Heart left ventricle (tissue), 16 donors: ENCODE measurements at regions not wholly inside any gene's neighbourhood (a gene's known extent, or its start where the extent isn't known, plus 50 kb on each side); places are given as distances from the start of the nearest gene placed in this dataset.

Source experiments
- ATAC-seq, 4 donors: fragments of 200-7000 bp; cut with Tn5 transposase; one replicate each; pipeline ENCODE4 v1.9.1; 2020 to 2022; ENCODE audit warnings: moderate library complexity in 4 of 4, mild to moderate bottlenecking in 3 of 4, moderate number of reproducible peaks in 1 of 4
- DNase-seq, 5 donors: peaks; one replicate each; pipeline ENCODE4 v3.0.0-alpha.2; 2020
- H3K27ac ChIP-seq, 12 donors: fragments of 200-600 bp; sonication (generic) in 4 of 12; one replicate each; pipeline versions ENCODE4 v1.5.0 to v1.8.0; 2016 to 2022; ENCODE audit warnings: mild to moderate bottlenecking in 2 of 12
- H3K27me3 ChIP-seq, 9 donors: fragments of 200-600 bp; sonication (generic) in 2 of 9; one replicate each; pipeline versions ENCODE4 v1.5.1 to v1.8.0; 2016 to 2022; ENCODE audit warnings: mild to moderate bottlenecking in 3 of 9
- H3K36me3 ChIP-seq, 9 donors: fragments of 200-600 bp; sonication (generic) in 2 of 9; one replicate each; pipeline versions ENCODE4 v1.5.0 to v1.8.0; 2018 to 2022; ENCODE audit warnings: mild to moderate bottlenecking in 2 of 9
- H3K4me1 ChIP-seq, 12 donors: fragments of 200-600 bp; sonication (generic) in 4 of 12; one replicate each; pipeline versions ENCODE4 v1.5.0 to v1.8.0; 2016 to 2022; ENCODE audit warnings: mild to moderate bottlenecking in 3 of 12
- H3K4me3 ChIP-seq, 12 donors: fragments of 200-600 bp; sonication (generic) in 4 of 12; one replicate each; pipeline versions ENCODE4 v1.5.0 to v1.8.0; 2017 to 2022; ENCODE audit warnings: mild to moderate bottlenecking in 9 of 12, moderate library complexity in 4 of 12
- H3K9me3 ChIP-seq, 12 donors: fragments of 200-600 bp; sonication (generic) in 4 of 12; one replicate each; pipeline versions ENCODE4 v1.5.0 to v1.8.0; 2016 to 2022; ENCODE audit warnings: mild to moderate bottlenecking in 1 of 12
- CTCF ChIP-seq, 12 donors: fragments of 200-600 bp; sonication (generic) in 4 of 12; IDR thresholded peaks; one replicate each; pipeline versions ENCODE4 v1.5.0 to v1.8.0; 2018 to 2022; ENCODE audit warnings: antibody characterized with exemption in 12 of 12, mild to moderate bottlenecking in 5 of 12
- POLR2A ChIP-seq, 2 donors: fragments of 450-650 bp; IDR thresholded peaks; one replicate each; pipeline ENCODE4 v1.6.1; 2017; ENCODE audit warnings: antibody characterized with exemption in 2 of 2, mild to moderate bottlenecking in 2 of 2, moderate library complexity in 2 of 2
- WGBS, 4 donors: extraction: QIAGEN DNeasy Blood & Tissue Kit in 2 of 4; methylation state at CpG; one replicate each; pipeline versions ENCODE4 v1.1.5 to v1.1.7; 2013 to 2018; 5-methylcytosine and 5-hydroxymethylcytosine counted together
- intact Hi-C, 10 donors: fragments of 100-400 bp; cut with DNase I; formaldehyde crosslinking; loops; one replicate each; pipeline versions ENCODE4 v1.11.1 to v1.14.2; 2022
- donor health status: ischemic (EF 13 %, LVEDD 7.1; RV severe dilation, severe dysfunction).
- donor health status: healthy with polysubstance abuse.
- donor health status: DM: no; HTN: yes; CAD: no.
- donor health status: DM: no; HTN: no; CAD: no.
- donor health status: ischemic (EF 25% LVEDD 6.9; RV normal size, moderate dysfunction).
- donor health status: ischemic (EF 25% LVEDD 5.7; RV mildly dilated, moderate dysfunction).
- donor health status: healthy.
- donor health status: DM: yes; HTN: yes; CAD: no.
- donor health status: ischemic (EF 35%, LVEDD 5.7; RV mildly dilated, moderate dysfunction).
- donor health status: nonischemic (EF 11% LVEDD 7.7; RV severe dilation, severe dysfunction).
- donor health status: DM: yes; HTN: yes; CAD: no.
- donor health status: PGD.
- donor health status: ischemic (EF 29% LVEDD 5.4; RV normal size, mild dysfunction).
- donor health status: nonischemic (EF 23%, LVEDD 6.1; RV moderate dilation, normal function).

- no peak for TF ChIP-seq POLR2A (IDR thresholded peaks at IDR 0.05)
- no peak for TF ChIP-seq CTCF (IDR thresholded peaks at IDR 0.05)
- no peaks in the 10 kb centered on the region for H3K36me3 ChIP-seq
- no peak overlapping the region for H3K27ac ChIP-seq
- H3K4me1 ChIP-seq = peaks cover 0 to 22% (median 0%) of the 10 kb centered on the region in 12 donors
- no peaks in the 10 kb centered on the region for H3K27me3 ChIP-seq
- WGBS, 4 donors = 68 to 85% (median 78%) methylated on average over 4 of the region's 4 CpGs
- no peaks in the 10 kb centered on the region for H3K9me3 ChIP-seq
- ATAC-seq (peak in 3 of 4 donors; percentile 15 to 26 (median 25)), DNase-seq (no peak)
- intact Hi-C loops = no loop called here
- no peak overlapping the region for H3K4me3 ChIP-seq
Observed at GRCh38 chr12:115223991-115224390, 540.0 kb upstream of the TBX3 start.

GRCh38 chr12:115223322-115223721 lies 539.3 kb upstream of the TBX3 start:
- Histone ChIP-seq H3K27ac (no peak overlapping the region), H3K4me1 (peaks cover 0 to 22% (median 0%) of the 10 kb centered on the region in 12 donors), H3K9me3 (no peaks in the 10 kb centered on the region), H3K36me3 (no peaks in the 10 kb centered on the region), H3K27me3 (no peaks in the 10 kb centered on the region), H3K4me3 (no peak overlapping the region)
- peak in 2 of 5 donors; percentile 20 to 29 for DNase-seq
- peak in 2 of 4 donors; percentile 37 to 41 for ATAC-seq
- TF ChIP-seq CTCF (IDR thresholded peaks at IDR 0.05) (no peak), POLR2A (IDR thresholded peaks at IDR 0.05) (no peak)
- intact Hi-C loops = no loop called here
- WGBS, 4 donors = 70 to 83% (median 77%) methylated on average over 4 of the region's 4 CpGs

- H3K9me3 ChIP-seq = no peaks in the 10 kb centered on the region
- TF ChIP-seq POLR2A (IDR thresholded peaks at IDR 0.05) (no peak), CTCF (IDR thresholded peaks at IDR 0.05) (no peak)
- DNase-seq (no peak), ATAC-seq (no peak)
- no peak overlapping the region for H3K4me3 ChIP-seq
- no peaks in the 10 kb centered on the region for H3K27me3 ChIP-seq
- no peak overlapping the region for H3K27ac ChIP-seq
- intact Hi-C loops = no loop called here
- WGBS, 4 donors = 88 to 90% (median 89%) methylated on average over 6 of the region's 6 CpGs
- no peaks in the 10 kb centered on the region for H3K36me3 ChIP-seq
- H3K4me1 ChIP-seq = peaks cover 0 to 18% (median 0%) of the 10 kb centered on the region in 12 donors
Observed at GRCh38 chr12:115222220-115222619, 538.2 kb upstream of the TBX3 start.

GRCh38 chr12:115216301-115216700 lies 532.3 kb upstream of the TBX3 start:
- Histone ChIP-seq H3K27me3 (no peaks in the 10 kb centered on the region), H3K9me3 (peaks cover 0 to 5% (median 0%) of the 10 kb centered on the region in 12 donors), H3K36me3 (no peaks in the 10 kb centered on the region), H3K4me1 (peaks cover 0 to 16% (median 5%) of the 10 kb centered on the region in 12 donors), H3K4me3 (no peak overlapping the region), H3K27ac (no peak overlapping the region)
- intact Hi-C loops = no loop called here
- no peak for TF ChIP-seq CTCF (IDR thresholded peaks at IDR 0.05)
- no peak for TF ChIP-seq POLR2A (IDR thresholded peaks at IDR 0.05)
- WGBS, 4 donors = 68 to 80% (median 73%) methylated on average over 5 of the region's 5 CpGs
- no peak for DNase-seq
- ATAC-seq = no peak
